Cerebellar cortex (tissue), 1 donor: ENCODE measurements at regions not wholly inside any gene's neighbourhood (a gene's known extent, or its start where the extent isn't known, plus 50 kb on each side); places are given as distances from the start of the nearest gene placed in this dataset.

Source experiments
- DNase-seq: peaks from one replicate; pipeline ENCODE4 v3.0.0-alpha.2; 2015; ENCODE audit warnings: low spot score

- no peak for DNase-seq
Observed at GRCh38 chr4:167475951-167476350, 241.7 kb upstream of the SPOCK3 start.

- DNase-seq: no peak
Observed at GRCh38 chr4:167492007-167492406, 257.7 kb upstream of the SPOCK3 start.

GRCh38 chr4:167509551-167509950 is 275.3 kb upstream of the SPOCK3 start:
- no peak for DNase-seq

- no peak for DNase-seq
Observed at GRCh38 chr4:167524091-167524490, 289.8 kb upstream of the SPOCK3 start.

- no peak for DNase-seq
Observed at GRCh38 chr4:167537761-167538160, 303.5 kb upstream of the SPOCK3 start.

- no peak for DNase-seq
Observed at GRCh38 chr4:167541286-167541685, 307.0 kb upstream of the SPOCK3 start.

- no peak for DNase-seq
Observed at GRCh38 chr4:167544391-167544790, 310.1 kb upstream of the SPOCK3 start.

- DNase-seq: no peak
Observed at GRCh38 chr4:167550021-167550420, 315.7 kb upstream of the SPOCK3 start.

- no peak for DNase-seq
Observed at GRCh38 chr4:167555338-167556022, 321.2 kb upstream of the SPOCK3 start.

- DNase-seq: no peak
Observed at GRCh38 chr4:167578906-167579305, 344.6 kb upstream of the SPOCK3 start.

GRCh38 chr4:167581449-167581965 is 347.2 kb upstream of the SPOCK3 start:
- no peak for DNase-seq

- DNase-seq: no peak
Observed at GRCh38 chr4:167587361-167587760, 353.1 kb upstream of the SPOCK3 start.

- no peak for DNase-seq
Observed at GRCh38 chr4:167595898-167596297, 361.6 kb upstream of the SPOCK3 start.

GRCh38 chr4:167602157-167602556 is 367.9 kb upstream of the SPOCK3 start:
- no peak for DNase-seq

- no peak for DNase-seq
Observed at GRCh38 chr4:167606551-167606950, 372.3 kb upstream of the SPOCK3 start.

- no peak for DNase-seq
Observed at GRCh38 chr4:167613381-167613780, 379.1 kb upstream of the SPOCK3 start.

- no peak for DNase-seq
Observed at GRCh38 chr4:167614866-167615265, 380.6 kb upstream of the SPOCK3 start.

- no peak for DNase-seq
Observed at GRCh38 chr4:167616476-167616875, 382.2 kb upstream of the SPOCK3 start.

- peak; percentile 43 for DNase-seq
Observed at GRCh38 chr4:167622481-167623240, 388.4 kb upstream of the SPOCK3 start.

GRCh38 chr4:167623241-167623572 is 388.9 kb upstream of the SPOCK3 start:
- no peak for DNase-seq

GRCh38 chr4:167629272-167629671 is 395.0 kb upstream of the SPOCK3 start:
- no peak for DNase-seq

GRCh38 chr4:167642250-167642649 is 408.0 kb upstream of the SPOCK3 start:
- DNase-seq: no peak

GRCh38 chr4:167645358-167645757 is 411.1 kb upstream of the SPOCK3 start:
- no peak for DNase-seq

- no peak for DNase-seq
Observed at GRCh38 chr4:167652267-167652666, 418.0 kb upstream of the SPOCK3 start.
